ENCODE measurements at regions not wholly inside any gene's neighbourhood (a gene's known extent, or its start where the extent isn't known, plus 50 kb on each side); places are given as distances from the start of the nearest gene placed in this dataset.
"Not testable (repeated sequence)": the region's sequence is repeated elsewhere in the genome, so short reads cannot be mapped to it uniquely, and the experiment has no call there.

GRCh38 chr14:31911160-31911559 is 165.9 kb upstream of the ARHGAP5 start:
- no peak for DNase-seq

- no peak for DNase-seq
These were observed 163.7 kb upstream of the ARHGAP5 start for GRCh38 chr14:31913370-31913769.

- DNase-seq, result not testable (repeated sequence)
These were observed 158.8 kb upstream of the ARHGAP5 start for GRCh38 chr14:31918289-31918688.

- no peak for DNase-seq
These were observed 157.1 kb upstream of the ARHGAP5 start for GRCh38 chr14:31920001-31920400.

- DNase-seq, result no peak
These were observed 156.0 kb upstream of the ARHGAP5 start for GRCh38 chr14:31920989-31921650.

- no peak for DNase-seq
These were observed 155.4 kb upstream of the ARHGAP5 start for GRCh38 chr14:31921721-31922120.

GRCh38 chr14:31926123-31926522 is 151.0 kb upstream of the ARHGAP5 start:
- peak in 1 of 5 experiments; percentile 73 for DNase-seq

- no peak for DNase-seq
These were observed 150.3 kb upstream of the ARHGAP5 start for GRCh38 chr14:31926652-31927347.

GRCh38 chr14:31927348-31927832 is 149.7 kb upstream of the ARHGAP5 start:
- peak in 1 of 5 experiments; percentile 79 for DNase-seq

GRCh38 chr14:31930070-31930469 is 147.0 kb upstream of the ARHGAP5 start:
- DNase-seq, result no peak

GRCh38 chr14:31930493-31931240 is 146.4 kb upstream of the ARHGAP5 start:
- peak in 1 of 5 experiments; percentile 13 for DNase-seq

- DNase-seq, result no peak
These were observed 144.4 kb upstream of the ARHGAP5 start for GRCh38 chr14:31932675-31933074.

- DNase-seq, result no peak
These were observed 143.4 kb upstream of the ARHGAP5 start for GRCh38 chr14:31933716-31934115.

GRCh38 chr14:31934767-31935266 is 142.3 kb upstream of the ARHGAP5 start:
- DNase-seq, result peak in 1 of 5 experiments; percentile 21

GRCh38 chr14:31935391-31935790 is 141.7 kb upstream of the ARHGAP5 start:
- no peak for DNase-seq

GRCh38 chr14:31936115-31936514 is 141.0 kb upstream of the ARHGAP5 start:
- DNase-seq, result no peak

GRCh38 chr14:31937730-31938346 is 139.3 kb upstream of the ARHGAP5 start:
- peak in 3 of 5 experiments; percentile 13 to 94 (median 43) for DNase-seq

GRCh38 chr14:31939934-31940333 is 137.2 kb upstream of the ARHGAP5 start:
- no peak for DNase-seq

- no peak for DNase-seq
These were observed 135.6 kb upstream of the ARHGAP5 start for GRCh38 chr14:31941487-31941886.

GRCh38 chr14:31942166-31942841 is 134.8 kb upstream of the ARHGAP5 start:
- no peak for DNase-seq

- DNase-seq, result no peak
These were observed 133.8 kb upstream of the ARHGAP5 start for GRCh38 chr14:31943217-31943799.

- DNase-seq, result no peak
These were observed 133.2 kb upstream of the ARHGAP5 start for GRCh38 chr14:31943861-31944255.

Measured in T-helper 2 cell (primary cell).